ENCODE measurements at regions not wholly inside any gene's neighbourhood (a gene's known extent, or its start where the extent isn't known, plus 50 kb on each side); places are given as distances from the start of the nearest gene placed in this dataset.

DNA sequence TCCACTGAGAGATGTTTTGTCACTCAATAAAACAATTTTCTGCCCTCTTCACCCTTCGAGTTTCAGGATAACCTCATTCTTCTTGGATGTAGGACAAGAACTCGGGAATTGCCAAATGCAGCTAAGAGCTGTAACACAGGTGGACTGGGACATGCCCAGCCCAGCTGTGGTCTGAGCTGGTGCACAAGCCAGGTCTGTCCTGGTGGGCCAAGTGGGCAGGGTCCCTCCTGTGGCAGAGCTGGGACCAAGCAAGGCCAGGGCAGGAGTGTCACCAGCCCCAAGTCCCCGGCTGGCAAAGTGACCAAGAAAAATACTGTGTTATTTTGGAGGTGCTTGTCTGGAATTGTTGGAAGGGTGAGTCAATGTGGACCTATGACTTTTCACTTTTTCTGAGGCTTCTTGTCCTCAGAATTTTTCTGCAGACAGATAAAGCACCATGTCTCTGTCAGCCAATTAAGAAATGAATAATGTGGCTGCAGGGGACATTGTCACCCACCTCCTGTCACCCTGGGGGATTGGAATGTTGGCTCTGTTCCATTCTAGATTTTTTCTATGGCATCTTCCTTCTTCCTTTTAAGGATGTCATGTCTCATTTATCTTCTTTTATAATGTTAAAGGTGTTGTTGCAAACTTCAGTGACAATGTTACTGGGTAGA is 645.2 kb upstream of the EPHA6 start:
- ChIA-PET POLR2A (no interaction called here), CTCF (no interaction called here)
- Histone ChIP-seq H3K9me3 (ENCODE audit: control insufficient read depth, insufficient read depth, low read depth, low read length) (peaks cover 3% of the 10 kb centered on the region), H3K27ac (ENCODE audit: low read length) (no peak overlapping the region), H3K27me3 (ENCODE audit: control insufficient read depth, insufficient read depth, low read length) (no peaks in the 10 kb centered on the region), H3K36me3 (ENCODE audit: control insufficient read depth, insufficient read depth, low read length) (no peaks in the 10 kb centered on the region), H3K4me1 (ENCODE audit: control insufficient read depth, insufficient read depth, low read length) (no peaks in the 10 kb centered on the region), H3K4me3 (ENCODE audit: low read depth in 2 of 2, low read length in 2 of 2) (no peak overlapping the region)
- intact Hi-C loops (cut with micrococcal nuclease; ENCODE audit: unreplicated experiment), result no loop called here
- in situ Hi-C loops (cut with HindIII; ENCODE audit: low pct_unique_long_range_greater_than_20kb, low sequenced_read_pairs), result no loop called here
- DNase-seq (ENCODE audit: low read depth, low spot score), result no peak
- no peak for ATAC-seq
- BruUV-seq (replicated peaks), result no TSS peak
- TF ChIP-seq, protein P1, sequence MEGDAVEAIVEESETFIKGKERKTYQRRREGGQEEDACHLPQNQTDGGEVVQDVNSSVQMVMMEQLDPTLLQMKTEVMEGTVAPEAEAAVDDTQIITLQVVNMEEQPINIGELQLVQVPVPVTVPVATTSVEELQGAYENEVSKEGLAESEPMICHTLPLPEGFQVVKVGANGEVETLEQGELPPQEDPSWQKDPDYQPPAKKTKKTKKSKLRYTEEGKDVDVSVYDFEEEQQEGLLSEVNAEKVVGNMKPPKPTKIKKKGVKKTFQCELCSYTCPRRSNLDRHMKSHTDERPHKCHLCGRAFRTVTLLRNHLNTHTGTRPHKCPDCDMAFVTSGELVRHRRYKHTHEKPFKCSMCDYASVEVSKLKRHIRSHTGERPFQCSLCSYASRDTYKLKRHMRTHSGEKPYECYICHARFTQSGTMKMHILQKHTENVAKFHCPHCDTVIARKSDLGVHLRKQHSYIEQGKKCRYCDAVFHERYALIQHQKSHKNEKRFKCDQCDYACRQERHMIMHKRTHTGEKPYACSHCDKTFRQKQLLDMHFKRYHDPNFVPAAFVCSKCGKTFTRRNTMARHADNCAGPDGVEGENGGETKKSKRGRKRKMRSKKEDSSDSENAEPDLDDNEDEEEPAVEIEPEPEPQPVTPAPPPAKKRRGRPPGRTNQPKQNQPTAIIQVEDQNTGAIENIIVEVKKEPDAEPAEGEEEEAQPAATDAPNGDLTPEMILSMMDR (IDR thresholded peaks at IDR 0.05), result no peak
- TF ChIP-seq, protein P2, sequence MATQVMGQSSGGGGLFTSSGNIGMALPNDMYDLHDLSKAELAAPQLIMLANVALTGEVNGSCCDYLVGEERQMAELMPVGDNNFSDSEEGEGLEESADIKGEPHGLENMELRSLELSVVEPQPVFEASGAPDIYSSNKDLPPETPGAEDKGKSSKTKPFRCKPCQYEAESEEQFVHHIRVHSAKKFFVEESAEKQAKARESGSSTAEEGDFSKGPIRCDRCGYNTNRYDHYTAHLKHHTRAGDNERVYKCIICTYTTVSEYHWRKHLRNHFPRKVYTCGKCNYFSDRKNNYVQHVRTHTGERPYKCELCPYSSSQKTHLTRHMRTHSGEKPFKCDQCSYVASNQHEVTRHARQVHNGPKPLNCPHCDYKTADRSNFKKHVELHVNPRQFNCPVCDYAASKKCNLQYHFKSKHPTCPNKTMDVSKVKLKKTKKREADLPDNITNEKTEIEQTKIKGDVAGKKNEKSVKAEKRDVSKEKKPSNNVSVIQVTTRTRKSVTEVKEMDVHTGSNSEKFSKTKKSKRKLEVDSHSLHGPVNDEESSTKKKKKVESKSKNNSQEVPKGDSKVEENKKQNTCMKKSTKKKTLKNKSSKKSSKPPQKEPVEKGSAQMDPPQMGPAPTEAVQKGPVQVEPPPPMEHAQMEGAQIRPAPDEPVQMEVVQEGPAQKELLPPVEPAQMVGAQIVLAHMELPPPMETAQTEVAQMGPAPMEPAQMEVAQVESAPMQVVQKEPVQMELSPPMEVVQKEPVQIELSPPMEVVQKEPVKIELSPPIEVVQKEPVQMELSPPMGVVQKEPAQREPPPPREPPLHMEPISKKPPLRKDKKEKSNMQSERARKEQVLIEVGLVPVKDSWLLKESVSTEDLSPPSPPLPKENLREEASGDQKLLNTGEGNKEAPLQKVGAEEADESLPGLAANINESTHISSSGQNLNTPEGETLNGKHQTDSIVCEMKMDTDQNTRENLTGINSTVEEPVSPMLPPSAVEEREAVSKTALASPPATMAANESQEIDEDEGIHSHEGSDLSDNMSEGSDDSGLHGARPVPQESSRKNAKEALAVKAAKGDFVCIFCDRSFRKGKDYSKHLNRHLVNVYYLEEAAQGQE (IDR thresholded peaks at IDR 0.05; ENCODE audit: insufficient read depth in 1 of 2, low read depth in 2 of 2, low read length in 1 of 2), result no peak
- TF ChIP-seq SIN3A (IDR thresholded peaks at IDR 0.05; ENCODE audit: borderline replicate concordance, insufficient read depth, low read depth, low read length) (no peak), TCF7L2 (IDR thresholded peaks at IDR 0.05; ENCODE audit: low read depth, low read length) (no peak)

DNA sequence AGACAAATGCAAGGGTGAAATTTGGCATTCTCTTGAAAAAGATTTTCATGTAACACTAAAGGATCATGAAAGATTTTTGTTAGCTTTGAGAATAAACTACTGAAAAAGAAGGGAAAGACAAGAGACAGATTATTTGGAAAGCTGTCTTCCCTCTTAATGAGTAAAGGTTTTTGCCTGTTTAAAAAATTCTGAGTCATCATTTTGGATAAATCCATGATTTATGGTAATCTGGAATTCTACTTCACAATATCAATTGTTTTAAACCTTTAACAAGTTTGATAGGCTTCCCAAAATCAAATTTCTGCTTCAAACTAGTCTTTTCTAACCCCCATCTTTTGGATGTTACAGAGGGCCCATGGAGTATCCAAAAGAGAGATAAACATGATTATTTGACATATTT is 641.5 kb upstream of the EPHA6 start:
- BruUV-seq (replicated peaks), result no TSS peak
- CTCF ChIA-PET, result no interaction called here
- DNase-seq (ENCODE audit: low read depth, low spot score) (no peak), ATAC-seq (no peak)
- TF ChIP-seq, protein P1 (IDR thresholded peaks at IDR 0.05), result no peak
- TF ChIP-seq, protein P2 (IDR thresholded peaks at IDR 0.05; ENCODE audit: insufficient read depth in 1 of 2, low read depth in 2 of 2, low read length in 1 of 2), result no peak
- TF ChIP-seq POLR2AphosphoS5 (IDR thresholded peaks at IDR 0.05; ENCODE audit: low read depth, low read length), result no peak
- no peak for TF ChIP-seq TCF7L2 (IDR thresholded peaks at IDR 0.05; ENCODE audit: low read depth, low read length)
- TF ChIP-seq SIN3A (IDR thresholded peaks at IDR 0.05; ENCODE audit: borderline replicate concordance, insufficient read depth, low read depth, low read length), result no peak
- H3K27ac ChIP-seq (ENCODE audit: low read length), result no peak overlapping the region
- no peaks in the 10 kb centered on the region for H3K27me3 ChIP-seq (ENCODE audit: control insufficient read depth, insufficient read depth, low read length)
- H3K4me1 ChIP-seq (ENCODE audit: control insufficient read depth, insufficient read depth, low read length), result no peaks in the 10 kb centered on the region
- POLR2A ChIA-PET, result no interaction called here
- H3K36me3 ChIP-seq (ENCODE audit: control insufficient read depth, insufficient read depth, low read length), result no peaks in the 10 kb centered on the region
- H3K4me3 ChIP-seq (ENCODE audit: low read depth in 2 of 2, low read length in 2 of 2), result no peak overlapping the region
- in situ Hi-C loops (cut with HindIII; ENCODE audit: low pct_unique_long_range_greater_than_20kb, low sequenced_read_pairs) (no loop called here), intact Hi-C loops (cut with micrococcal nuclease; ENCODE audit: unreplicated experiment) (no loop called here)
- H3K9me3 ChIP-seq (ENCODE audit: control insufficient read depth, insufficient read depth, low read depth, low read length), result peaks cover 3% of the 10 kb centered on the region; the same call in 1 of the 2 replicates
